ENCODE measurements at regions not wholly inside any gene's neighbourhood (a gene's known extent, or its start where the extent isn't known, plus 50 kb on each side); places are given as distances from the start of the nearest gene placed in this dataset.
"Not testable (repeated sequence)": the region's sequence is repeated elsewhere in the genome, so short reads cannot be mapped to it uniquely, and the experiment has no call there.

DNA sequence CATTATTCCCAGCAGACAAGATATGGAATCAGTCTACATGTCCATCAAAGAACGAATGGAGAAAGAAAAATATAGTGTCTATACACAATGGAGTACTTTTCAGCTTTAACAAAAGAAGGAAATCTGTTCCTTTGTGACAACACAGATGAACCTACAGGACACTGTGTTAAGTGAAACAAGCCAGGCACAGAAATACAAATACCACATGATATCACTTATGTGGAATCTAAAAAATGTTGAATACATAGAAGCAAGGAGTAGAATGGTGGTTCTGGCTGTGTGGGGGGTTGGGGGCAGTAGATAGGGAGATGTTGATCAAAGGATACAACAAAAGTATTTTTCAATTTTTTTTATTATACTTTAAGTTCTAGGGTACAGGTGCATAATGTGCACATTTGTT is 347.7 kb upstream of the MAP2 start:
- DNase-seq, result no peak

DNA sequence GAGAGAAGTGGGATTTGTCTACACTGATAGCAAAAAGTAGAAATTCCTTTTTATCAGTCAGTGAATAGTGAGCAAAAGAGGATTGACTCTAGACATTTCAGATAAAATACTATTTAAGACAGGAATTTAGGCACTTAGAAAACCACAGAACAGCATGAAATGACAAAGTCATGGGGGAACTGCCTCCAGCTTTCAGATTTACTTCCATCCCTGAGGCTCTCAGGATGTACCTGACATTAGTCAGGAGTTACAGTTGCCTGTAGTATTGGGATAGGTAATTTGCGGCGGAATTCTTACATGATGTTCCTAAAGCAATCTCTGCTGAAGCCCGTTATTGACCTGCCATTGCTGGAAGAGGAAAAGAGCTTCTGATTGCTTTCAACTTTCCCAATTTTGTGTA is 337.1 kb upstream of the MAP2 start:
- DNase-seq, result no peak

DNA sequence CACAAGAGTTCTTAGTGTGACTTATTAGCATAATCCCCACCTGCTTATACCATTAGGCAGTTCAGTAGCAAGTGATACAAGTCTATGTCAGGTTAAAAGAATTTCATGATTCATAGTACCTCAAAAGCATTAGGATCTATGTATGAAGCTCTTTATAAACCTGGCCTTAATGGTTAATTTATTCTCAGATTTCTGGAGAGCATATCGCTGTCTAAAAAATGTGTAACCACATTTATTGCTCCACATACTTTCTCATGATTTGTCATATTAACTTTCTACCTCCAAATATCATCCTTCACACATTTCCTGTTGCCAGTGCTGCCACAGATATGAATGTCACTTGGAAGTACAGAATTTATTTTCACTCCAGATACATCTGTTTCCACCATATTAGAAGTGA is 332.8 kb upstream of the MAP2 start:
- DNase-seq, result no peak

DNA sequence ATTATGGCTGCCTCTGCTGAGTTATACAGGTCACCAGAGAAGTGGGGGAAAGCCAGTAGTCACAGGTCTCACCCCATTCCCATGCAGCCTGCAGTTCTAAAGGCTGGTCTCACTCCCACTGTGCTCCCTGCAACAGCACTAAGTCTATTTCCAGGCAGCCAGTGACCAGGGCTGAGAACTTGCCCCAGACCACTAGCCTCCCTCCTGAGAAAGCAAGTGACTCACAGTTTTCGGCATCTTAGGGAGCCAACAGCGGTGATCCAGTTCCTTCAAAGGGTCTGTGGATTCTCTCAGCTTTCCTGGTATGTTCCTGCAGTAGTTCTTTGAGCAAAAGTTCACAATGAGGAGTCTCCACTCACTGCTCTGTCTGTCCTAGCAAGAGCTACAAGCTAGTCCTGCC is 329.6 kb upstream of the MAP2 start:
- no peak for DNase-seq

DNA sequence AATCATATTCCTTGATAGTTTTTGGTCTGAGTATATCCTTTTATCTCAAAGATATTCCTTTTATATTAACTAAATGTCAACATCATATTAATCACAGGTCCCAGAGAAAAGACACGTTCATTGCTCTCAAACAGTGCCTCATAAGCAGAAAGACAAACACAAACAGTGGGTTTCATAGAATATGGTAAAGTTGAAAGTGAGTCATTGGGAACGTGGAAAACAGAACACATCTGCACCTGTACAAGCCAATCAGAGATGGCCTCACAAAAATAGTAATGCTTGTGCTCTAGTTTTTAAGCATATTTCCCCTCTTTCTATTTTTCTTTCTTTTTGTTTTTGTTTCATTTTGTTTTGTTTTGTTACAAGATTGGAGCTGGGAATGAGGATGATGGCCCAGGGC is 328.4 kb upstream of the MAP2 start:
- DNase-seq, result no peak

DNA sequence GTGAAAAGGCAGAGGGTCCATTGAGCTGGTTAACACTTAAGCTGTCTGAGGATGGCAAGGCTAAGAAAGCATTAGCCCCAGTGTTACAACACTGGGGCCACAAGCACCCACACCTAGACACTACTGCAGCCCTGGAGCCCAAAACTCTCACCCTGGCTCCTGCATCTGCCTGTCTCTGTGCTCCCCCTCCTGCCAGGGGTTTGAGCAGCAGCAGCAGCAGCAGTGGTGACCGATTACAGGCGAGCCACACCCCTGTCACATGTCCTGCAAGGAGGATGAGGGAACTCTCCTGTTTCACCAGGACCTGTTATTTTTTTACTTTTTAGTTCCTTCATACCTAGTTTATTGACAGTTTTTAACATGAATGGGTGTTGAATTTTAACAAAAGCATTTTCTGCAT is 326.7 kb upstream of the MAP2 start:
- no peak for DNase-seq

DNA sequence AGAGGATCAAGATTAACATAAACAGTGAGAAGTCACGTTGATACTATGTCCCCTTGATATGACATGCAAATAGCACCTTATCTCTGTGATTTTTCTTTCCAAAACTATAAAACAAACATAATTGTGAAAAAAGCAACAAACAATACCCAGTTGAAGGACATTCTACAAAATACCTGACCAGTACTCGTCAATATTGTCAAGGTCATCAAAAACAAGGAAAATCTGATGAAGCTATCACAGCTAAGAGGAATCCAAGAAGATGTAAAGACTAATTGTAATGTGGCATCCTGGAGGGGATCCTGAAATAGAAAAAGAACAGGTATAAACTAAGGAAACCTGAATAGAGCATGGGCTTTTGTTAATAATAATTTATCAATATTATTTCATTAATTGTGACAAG is 321.5 kb upstream of the MAP2 start:
- DNase-seq, result no peak

DNA sequence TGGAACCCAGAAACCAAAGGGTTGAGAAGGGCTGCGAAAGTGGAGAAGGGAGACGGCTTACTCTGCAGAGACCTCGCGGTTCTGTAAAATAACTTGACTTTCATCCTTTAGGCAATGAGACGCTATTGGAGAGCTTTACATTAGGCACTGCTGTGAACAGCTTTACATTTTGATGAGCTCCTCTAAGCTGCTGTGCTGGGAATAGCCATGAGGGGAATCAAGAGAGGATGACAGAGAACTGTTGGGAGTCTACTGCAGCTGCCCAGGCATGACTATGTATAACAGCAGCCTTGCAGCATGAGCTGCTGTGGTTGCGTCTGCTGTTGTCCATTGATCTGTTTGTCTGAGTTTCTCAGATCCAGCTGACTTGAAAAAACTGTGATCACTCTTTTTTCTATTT is 310.8 kb upstream of the MAP2 start:
- no peak for DNase-seq

DNA sequence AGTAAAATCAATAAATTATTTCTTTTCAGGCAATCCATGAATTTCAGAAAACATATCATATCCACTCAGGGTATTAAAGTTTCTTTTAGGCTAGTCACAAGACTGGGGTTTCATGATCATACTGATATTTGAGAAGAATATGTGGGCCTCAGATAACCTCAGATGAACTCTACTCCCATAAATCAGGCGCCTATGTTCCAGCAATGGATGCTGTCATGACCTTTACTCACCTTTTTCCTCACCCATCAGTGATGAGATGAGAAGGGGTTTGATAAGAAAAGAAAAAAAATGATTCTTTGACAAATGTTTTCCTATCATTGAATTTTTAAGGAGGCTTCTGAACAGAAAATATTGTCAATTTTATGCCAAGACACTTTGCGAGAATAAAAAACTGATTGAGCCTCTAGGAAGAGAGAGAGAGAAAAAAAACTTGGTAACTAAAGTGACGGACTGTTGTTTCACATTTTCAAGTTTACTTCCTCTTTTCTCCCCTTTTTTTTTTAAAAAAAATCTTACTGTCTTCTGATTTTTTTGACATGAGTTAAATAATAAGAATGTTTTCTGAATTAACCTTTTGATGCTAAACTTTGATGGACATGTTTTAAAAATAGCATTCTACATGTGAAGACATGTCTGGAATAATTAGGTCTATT is 309.1 kb upstream of the MAP2 start:
- DNase-seq, result no peak

DNA sequence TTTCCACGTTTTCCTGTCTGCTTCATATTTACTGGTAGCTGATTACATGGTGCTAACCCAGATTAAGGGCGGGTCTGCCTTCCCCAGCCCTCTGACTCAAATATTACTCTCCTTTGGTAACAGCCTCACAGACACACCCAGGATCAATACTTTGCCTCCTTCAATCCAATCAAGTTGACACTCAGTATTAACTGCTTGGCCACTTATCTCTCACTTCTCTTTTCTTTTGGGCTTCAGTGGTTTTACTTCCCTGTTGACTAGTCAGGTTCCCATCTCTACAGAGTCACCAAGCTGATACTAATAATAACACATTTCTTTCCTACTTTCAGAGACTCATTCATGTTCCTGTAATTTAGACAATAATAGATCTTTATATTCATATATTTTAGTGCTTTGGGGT is 302.2 kb upstream of the MAP2 start:
- no peak for DNase-seq

DNA sequence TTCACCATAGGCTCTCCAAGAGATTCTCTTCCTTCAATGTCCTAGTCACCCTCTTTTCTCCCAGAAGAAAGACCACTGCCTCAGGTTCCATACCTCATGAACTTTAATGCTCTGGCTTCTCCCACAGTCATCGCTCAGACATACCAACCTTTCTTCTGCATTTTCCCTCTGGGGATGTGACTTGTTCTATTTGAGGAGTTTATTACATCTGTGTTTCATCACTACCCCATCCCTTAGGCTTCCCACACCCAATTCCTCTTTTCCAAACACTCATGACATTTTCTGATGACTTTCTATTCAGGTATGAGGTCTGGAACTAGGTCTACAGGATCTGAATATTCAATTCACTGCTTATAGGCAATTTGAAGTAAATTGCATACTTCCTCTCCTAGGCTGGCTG is 298.6 kb upstream of the MAP2 start:
- no peak for DNase-seq

DNA sequence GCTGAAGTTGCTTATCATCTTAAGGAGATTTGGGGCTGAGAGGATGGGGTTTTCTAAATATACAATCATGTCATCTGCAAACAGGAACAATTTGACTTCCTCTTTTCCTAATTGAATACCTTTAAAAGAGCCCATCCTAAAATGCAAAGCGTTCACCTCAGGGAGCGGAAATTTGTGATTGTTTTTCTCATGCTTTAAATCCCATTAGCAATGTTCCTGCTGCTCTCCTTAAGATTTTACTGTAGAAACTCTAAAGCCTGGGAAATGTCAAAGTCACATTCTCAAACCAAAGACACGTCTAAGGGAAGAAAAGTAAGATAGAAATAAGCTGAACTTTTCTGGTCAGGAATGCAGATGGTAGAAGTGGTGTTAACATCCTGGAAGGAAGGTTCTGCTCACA is 285.8 kb upstream of the MAP2 start:
- DNase-seq, result no peak

DNA sequence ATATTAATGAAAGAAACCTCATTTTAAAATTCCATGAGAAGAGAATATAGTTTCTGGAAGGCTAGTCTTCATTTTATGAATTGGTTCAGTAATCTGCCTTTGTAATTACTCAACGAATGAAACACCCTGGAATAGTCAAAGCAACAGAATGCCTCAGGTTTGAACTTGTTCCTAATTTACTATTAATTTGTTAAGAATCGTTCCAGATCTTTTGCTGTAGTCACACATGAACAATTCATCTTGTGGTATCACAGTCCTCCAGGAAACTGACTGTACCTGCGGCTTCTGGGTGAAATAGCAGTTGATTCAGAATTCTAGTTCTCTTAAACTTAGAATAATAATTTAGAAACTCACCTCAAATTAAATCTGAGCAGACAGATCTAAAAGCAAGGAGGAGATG is 282.7 kb upstream of the MAP2 start:
- no peak for DNase-seq

DNA sequence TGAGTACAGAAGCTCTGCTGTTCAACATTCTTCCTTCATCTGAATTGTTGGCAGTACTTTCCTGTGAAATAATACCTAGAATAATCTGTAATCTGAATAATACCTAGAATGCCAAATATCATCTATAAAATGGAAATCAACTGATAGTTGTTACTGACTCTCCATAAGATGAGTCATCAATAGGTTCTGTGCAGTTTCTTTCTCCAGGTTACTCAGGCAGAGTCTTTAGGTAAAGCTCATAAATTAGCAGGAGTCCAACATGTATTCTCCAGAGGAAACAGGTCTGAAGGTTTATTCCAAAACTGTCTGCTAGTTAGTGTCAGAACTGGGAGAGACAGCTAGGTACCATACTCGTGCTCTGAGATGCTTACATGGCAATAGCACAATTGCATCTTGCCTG is 282.0 kb upstream of the MAP2 start:
- DNase-seq, result no peak

DNA sequence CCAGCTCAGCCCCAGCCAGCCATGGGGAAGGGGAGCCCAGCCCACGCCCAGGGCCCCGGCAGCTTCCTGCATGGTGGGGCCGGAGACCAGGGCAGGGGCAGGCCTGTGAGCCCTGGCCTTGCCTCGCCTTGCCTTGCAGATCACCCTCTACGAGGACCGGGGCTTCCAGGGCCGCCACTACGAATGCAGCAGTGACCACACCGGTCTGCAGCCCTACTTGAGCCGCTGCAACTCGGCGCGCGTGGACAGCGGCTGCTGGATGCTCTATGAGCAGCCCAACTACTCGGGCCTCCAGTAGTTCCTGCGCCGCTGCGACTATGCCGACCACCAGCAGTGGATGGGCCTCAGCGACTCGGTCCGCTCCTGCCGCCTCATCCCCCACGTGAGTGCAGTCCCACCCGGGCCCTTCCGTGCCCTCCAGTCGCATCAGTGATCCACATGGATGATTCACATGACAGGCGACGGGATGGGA is 278.6 kb upstream of the MAP2 start:
- not testable (repeated sequence) for DNase-seq

DNA sequence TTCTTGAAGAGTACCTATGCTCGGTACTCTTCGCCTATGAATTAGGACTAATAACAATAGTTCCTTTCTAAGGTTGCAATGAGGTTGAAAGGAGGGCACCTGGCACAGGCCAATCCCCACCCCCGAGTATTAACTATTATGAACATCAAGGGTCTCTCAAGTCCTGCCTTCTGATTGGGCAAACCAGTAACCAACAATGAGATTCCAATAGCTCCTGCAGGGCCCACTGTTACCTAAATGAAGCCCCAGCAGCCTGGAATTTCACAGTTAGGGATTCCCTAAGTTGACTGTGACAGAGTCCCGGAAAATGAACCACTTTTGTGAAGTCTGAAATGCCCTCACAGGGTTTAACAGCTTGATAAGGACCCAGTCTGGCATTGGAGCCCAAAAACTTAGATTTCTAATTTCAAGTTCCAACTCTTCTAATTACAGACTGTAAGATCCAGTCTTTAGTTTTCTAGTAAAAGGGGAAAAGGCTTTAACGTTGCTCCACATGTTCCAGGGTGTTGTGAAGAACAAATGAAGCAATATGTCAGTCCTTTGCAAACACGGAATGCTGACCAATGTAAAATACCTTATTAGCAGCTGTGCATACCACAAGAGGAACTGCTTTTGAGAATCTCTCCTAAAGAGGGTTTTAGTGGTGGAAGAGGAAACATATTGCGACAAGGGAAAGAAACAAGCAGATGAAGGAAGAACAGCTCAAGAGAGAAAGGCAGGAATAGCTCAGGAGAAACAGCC is 277.7 kb upstream of the MAP2 start:
- DNase-seq, result no peak

DNA sequence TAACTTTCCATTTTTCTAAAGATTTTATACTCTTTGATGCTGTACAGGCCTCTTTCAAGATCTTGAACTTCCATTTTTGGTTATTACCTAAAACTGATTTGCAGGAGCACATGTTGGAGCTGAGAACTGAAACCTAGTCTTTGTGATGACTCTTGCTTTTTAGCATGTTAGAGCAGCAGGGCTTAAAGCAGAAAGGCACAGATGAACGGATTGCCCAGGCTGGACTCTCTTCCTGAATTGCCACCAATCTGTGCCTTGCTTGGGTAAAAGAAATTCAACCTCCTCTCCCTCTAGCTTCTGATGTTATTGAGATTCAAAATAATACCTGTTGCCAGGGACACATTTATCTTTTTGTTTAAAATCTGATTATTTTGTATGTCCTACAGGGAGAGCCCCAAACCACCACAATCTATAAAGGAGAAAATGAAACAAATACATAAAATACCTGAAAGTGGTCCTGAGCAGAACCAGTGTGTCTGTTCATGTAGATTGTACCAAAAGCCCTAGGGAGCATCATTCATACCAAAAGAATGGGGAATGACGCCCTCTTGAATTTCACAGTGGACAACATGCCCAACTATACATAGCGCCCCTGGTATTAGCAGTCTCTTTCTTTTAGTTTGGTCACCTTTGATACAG is 277.0 kb upstream of the MAP2 start:
- no peak for DNase-seq

DNA sequence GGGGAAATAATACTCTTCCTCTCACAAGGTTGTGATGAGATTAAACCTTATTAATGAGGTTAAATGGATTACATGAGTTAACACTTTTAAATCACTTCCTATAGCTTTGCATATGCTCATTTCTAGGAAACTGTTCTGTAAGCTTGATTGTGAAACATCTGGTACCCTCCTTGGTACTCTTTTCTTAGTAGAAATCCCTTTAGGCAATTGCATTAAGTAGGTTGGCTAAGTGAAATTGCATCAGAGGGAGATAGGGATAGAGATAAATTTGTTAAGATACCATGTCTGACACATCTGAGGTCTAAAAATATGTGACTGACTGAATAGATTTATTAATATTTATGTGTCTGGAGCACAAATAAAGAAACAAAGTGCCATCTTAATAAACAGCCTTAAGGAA is 275.9 kb upstream of the MAP2 start:
- no peak for DNase-seq

DNA sequence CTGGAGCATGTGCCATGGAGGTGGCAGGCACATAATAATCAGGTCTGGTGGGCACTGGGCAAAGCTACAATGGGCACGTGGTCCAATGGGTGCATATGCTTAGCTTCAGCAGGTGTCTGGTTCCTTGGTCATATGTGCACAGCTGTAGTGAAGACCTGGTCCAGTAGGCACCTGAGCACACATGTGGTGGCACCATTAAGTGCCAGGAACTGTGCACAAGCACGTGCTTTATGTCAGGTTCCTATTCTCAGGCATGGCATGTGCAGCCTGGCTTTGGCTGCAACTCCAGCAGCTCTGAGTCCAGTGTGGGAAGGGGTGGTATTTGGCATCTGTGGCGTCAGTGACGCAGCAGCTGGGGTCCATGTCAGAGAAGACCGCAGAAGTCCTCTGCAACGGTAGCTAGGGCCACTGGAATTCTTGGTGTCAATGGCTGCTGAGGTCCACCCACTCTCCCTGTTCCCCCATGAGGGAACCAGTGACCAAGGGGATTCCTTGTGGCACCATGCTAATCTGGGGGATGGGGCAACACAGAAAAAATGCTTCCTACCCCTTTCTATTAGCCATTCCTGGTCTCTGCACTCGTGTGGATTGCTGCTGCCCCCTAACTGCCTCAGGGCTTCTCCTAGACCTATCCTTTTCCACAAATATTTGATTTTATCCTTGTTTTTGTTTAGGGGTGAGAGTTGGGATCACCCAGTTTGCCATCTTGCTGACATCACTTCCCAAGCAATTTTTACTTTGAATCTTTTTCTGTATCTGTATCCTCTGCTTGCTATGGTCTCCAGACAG is 262.9 kb upstream of the MAP2 start:
- DNase-seq, result no peak

DNA sequence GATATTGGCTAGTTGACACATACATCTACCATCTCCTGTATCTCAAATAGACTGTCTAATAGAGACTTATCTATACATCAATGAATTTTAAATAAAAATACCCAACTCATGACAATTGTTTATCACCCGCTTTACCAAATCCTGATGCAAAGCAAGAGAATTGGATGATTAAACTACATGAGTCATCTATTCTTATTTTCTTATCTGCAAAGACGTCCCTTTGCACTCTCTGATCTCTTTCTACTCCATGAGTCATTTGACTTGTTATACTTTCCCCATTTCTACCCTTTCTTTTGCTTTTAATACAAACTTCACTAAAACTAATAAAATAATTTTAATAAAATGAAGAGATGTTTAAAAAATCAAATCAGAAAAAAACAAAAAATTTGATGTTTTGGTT is 261.7 kb upstream of the MAP2 start:
- no peak for DNase-seq

DNA sequence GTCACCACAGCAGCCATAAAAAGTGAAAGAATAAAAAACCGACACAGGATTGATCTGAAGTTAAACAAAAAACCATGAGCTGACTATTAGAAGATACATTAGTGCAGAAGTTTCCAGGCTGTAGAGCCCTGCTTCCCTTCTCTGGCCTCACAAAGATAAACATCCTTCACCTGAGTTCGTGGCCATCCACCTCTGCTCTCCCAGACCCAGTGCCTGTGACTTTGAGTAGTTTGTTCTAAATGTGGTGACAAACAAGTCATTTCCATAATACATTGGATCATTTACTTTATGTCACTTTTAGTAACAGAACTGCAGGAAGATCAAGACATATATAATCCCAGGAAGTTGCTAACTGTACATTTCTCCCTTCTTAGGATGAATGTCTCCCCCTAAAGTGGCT is 241.9 kb upstream of the MAP2 start:
- no peak for DNase-seq

DNA sequence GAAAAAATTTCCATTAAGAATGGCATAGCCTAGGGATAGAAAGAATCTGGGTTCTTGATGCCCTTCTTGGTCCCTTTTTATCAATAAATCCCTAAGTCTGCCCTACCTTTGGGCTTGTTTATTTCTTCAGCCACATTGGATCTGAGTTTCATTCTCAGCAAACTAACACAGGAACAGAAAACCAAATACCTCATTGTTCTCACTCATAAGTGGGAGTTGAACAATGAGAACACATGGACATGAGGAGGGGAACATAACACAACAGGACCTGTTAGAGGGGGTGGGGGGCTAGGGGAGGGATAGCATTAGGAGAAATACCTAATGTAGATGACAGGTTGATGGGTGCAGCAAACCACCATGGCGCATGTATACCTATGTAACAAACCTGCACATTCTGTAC is 237.0 kb upstream of the MAP2 start:
- DNase-seq, result peak in 1 of 3 experiments; percentile 19

DNA sequence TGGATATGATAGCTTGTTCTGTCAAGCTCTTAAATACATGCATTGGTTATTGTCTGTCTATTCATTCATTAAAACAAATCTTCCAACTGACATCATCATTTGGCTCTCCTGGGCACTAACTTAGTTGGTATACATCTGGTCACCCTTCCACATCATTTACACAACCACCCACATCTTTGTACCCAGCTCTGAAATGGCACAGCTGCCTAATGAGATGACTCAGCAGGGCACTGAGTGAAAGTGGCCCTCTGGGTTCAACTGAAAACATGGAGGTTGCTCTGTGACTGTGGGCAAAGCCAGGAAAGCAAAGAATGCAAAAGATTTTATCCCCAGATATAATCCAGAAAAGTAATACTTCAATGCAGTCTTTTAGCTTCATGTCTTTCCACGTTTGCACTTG is 234.0 kb upstream of the MAP2 start:
- DNase-seq, result no peak

DNA sequence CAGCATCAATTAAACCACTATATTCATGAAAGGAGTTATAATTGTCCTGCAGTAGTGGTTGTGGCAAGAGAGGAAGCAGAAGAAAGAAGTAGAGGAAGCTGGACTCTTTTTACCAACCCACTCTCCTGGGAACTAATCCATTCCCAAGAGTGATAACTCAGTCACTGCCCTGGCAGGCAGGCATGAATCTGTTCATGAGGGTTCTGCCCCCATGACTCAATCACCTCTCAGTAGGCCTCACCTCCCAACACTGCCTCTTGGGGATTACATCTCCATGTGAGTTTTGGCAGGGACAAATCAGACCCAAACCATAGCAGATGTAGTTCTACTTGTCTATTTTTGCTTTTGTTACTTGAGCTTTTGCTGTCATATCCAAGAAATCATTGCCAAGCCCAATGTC is 232.7 kb upstream of the MAP2 start:
- no peak for DNase-seq
